Lung (tissue), 11 donors: ENCODE measurements at regions not wholly inside any gene's neighbourhood (a gene's known extent, or its start where the extent isn't known, plus 50 kb on each side); places are given as distances from the start of the nearest gene placed in this dataset.

Source experiments
- ATAC-seq: fragments of 200-7000 bp; cut with Tn5 transposase; one replicate; pipeline ENCODE4 v1.9.1; 2020; ENCODE audit warnings: moderate number of reproducible peaks; ENCODE audit not compliant: insufficient read depth, low FRiP score
- DNase-seq, 3 donors: peaks; one replicate each; pipeline ENCODE4 v3.0.0-alpha.2; 2013 to 2017
- H3K27ac ChIP-seq, 2 donors: one replicate each; pipeline ENCODE4 v1.5.1; 2013; ENCODE audit warnings: mild to moderate bottlenecking in 2 of 2, moderate library complexity in 2 of 2, control low read depth in 1 of 2, inconsistent platforms in 1 of 2, low read depth in 1 of 2, low read length in 1 of 2
- H3K27me3 ChIP-seq, 3 donors: one replicate each; pipeline ENCODE4 v1.5.1; 2013; ENCODE audit warnings: low read length in 2 of 3; ENCODE audit not compliant: control insufficient read depth in 3 of 3, insufficient read depth in 3 of 3
- H3K36me3 ChIP-seq, 4 donors: one replicate each; pipeline ENCODE4 v1.5.1; 2013; ENCODE audit warnings: low read length in 4 of 4, mild to moderate bottlenecking in 1 of 4, moderate library complexity in 1 of 4; ENCODE audit not compliant: control insufficient read depth in 4 of 4, insufficient read depth in 4 of 4
- H3K4me1 ChIP-seq, 5 donors: one replicate each; pipeline ENCODE4 v1.5.1; 2013; ENCODE audit warnings: low read length in 5 of 5, mild to moderate bottlenecking in 2 of 5, moderate library complexity in 1 of 5; ENCODE audit not compliant: control insufficient read depth in 5 of 5, insufficient read depth in 5 of 5
- H3K4me3 ChIP-seq: one replicate; pipeline ENCODE4 v1.5.1; 2013; ENCODE audit warnings: mild to moderate bottlenecking, control low read depth, moderate library complexity
- H3K9ac ChIP-seq, 2 donors: one replicate each; pipeline ENCODE4 v1.5.1; 2013; ENCODE audit warnings: low read length in 2 of 2, control low read depth in 1 of 2; ENCODE audit not compliant: insufficient read depth in 1 of 2
- H3K9me3 ChIP-seq, 4 donors: one replicate each; pipeline ENCODE4 v1.5.1; 2013; ENCODE audit warnings: low read length in 3 of 4, mild to moderate bottlenecking in 1 of 4, moderate library complexity in 1 of 4; ENCODE audit not compliant: control insufficient read depth in 4 of 4, insufficient read depth in 3 of 4
- CTCF ChIP-seq: IDR thresholded peaks from 2 replicates; pipeline ENCODE4 v1.5.1; 2012; ENCODE audit warnings: mild to moderate bottlenecking; ENCODE audit errors: control extremely low read depth, extremely low read depth
- WGBS, 2 donors: extraction: QIAGEN DNeasy Blood & Tissue Kit; methylation state at CpG; one replicate each; pipeline ENCODE4 v1.1.7; 2013; 5-methylcytosine and 5-hydroxymethylcytosine counted together
- donor health status: control.
- donor health status: control.
- donor health status: Bipolar disorder and iron deficiency.
- donor health status: healthy.
- donor health status: DM: yes; HTN: yes; CAD: no.

- Histone ChIP-seq H3K9ac (no peak overlapping the region), H3K4me3 (no peak overlapping the region), H3K4me1 (peaks cover 0 to 6% (median 0%) of the 10 kb centered on the region in 5 donors), H3K9me3 (no peaks in the 10 kb centered on the region), H3K27me3 (no peaks in the 10 kb centered on the region), H3K27ac (no peak overlapping the region), H3K36me3 (no peaks in the 10 kb centered on the region)
- 84 to 85% methylated on average over 2 of the region's 2 CpGs for WGBS, 2 donors
- ATAC-seq = no peak
- TF ChIP-seq CTCF = no peak
- DNase-seq = no peak
Observed at GRCh38 chr6:137957471-137957870, 90.4 kb downstream of the TNFAIP3 start.

- no peak overlapping the region for H3K4me3 ChIP-seq
- ATAC-seq = peak; percentile 41
- H3K36me3 ChIP-seq = no peaks in the 10 kb centered on the region
- H3K27me3 ChIP-seq = no peaks in the 10 kb centered on the region
- no peak overlapping the region for H3K27ac ChIP-seq
- H3K9ac ChIP-seq = no peak overlapping the region
- DNase-seq = no peak
- no peak for TF ChIP-seq CTCF
- H3K9me3 ChIP-seq = no peaks in the 10 kb centered on the region
- WGBS, 2 donors = 19 to 70% methylated on average over 5 of the region's 5 CpGs
- peaks cover 0 to 6% (median 0%) of the 10 kb centered on the region in 5 donors for H3K4me1 ChIP-seq
Observed at GRCh38 chr6:137958811-137959565, 91.9 kb downstream of the TNFAIP3 start.

GRCh38 chr6:137962725-137963124 is 95.7 kb downstream of the TNFAIP3 start:
- no peak for DNase-seq
- H3K27me3 ChIP-seq = no peaks in the 10 kb centered on the region
- H3K4me1 ChIP-seq = peaks cover 0 to 6% (median 0%) of the 10 kb centered on the region in 5 donors
- no peaks in the 10 kb centered on the region for H3K36me3 ChIP-seq
- no peak overlapping the region for H3K4me3 ChIP-seq
- ATAC-seq = no peak
- H3K9me3 ChIP-seq = no peaks in the 10 kb centered on the region
- no peak overlapping the region for H3K27ac ChIP-seq
- no peak for TF ChIP-seq CTCF
- H3K9ac ChIP-seq = no peak overlapping the region
- WGBS, 2 donors = 92 to 100% methylated on average over 3 of the region's 3 CpGs
